Spleen (tissue), 11 donors: ENCODE measurements at regions not wholly inside any gene's neighbourhood (a gene's known extent, or its start where the extent isn't known, plus 50 kb on each side); places are given as distances from the start of the nearest gene placed in this dataset.

Experiments
- DNase-seq: peaks from one replicate; pipeline ENCODE4 v3.0.0-alpha.2; 2020
- H3K27ac ChIP-seq, 8 donors: fragments of 200-600 bp; sonication (generic) in 7 of 8; 1 replicate in 4 of 8; 2 replicates in 4 of 8; pipeline versions ENCODE4 v1.5.0 to v1.8.0; 2016 to 2021; ENCODE audit warnings: inconsistent platforms in 4 of 8, mild to moderate bottlenecking in 4 of 8, moderate library complexity in 1 of 8
- H3K27me3 ChIP-seq, 7 donors: fragments of 200-600 bp; sonication (generic) in 6 of 7; replicated peaks in 1 of 7; 1 replicate in 4 of 7; 2 replicates in 3 of 7; pipeline versions ENCODE4 v1.5.0 to v1.8.0; 2016 to 2021; ENCODE audit warnings: inconsistent platforms in 3 of 7, mild to moderate bottlenecking in 1 of 7
- H3K36me3 ChIP-seq, 6 donors: fragments of 200-600 bp; sonication (generic) in 5 of 6; 1 replicate in 4 of 6; 2 replicates in 2 of 6; pipeline versions ENCODE4 v1.5.0 to v1.8.0; 2016 to 2021; ENCODE audit warnings: inconsistent platforms in 2 of 6
- H3K4me1 ChIP-seq, 6 donors: fragments of 200-600 bp; sonication (generic) in 5 of 6; 1 replicate in 3 of 6; 2 replicates in 3 of 6; pipeline versions ENCODE4 v1.5.0 to v1.8.0; 2016 to 2021; ENCODE audit warnings: inconsistent platforms in 3 of 6
- H3K4me3 ChIP-seq, 8 donors: fragments of 200-600 bp; sonication (generic) in 7 of 8; 1 replicate in 4 of 8; 2 replicates in 4 of 8; pipeline versions ENCODE4 v1.5.0 to v1.8.0; 2016 to 2021; ENCODE audit warnings: inconsistent platforms in 4 of 8, mild to moderate bottlenecking in 4 of 8, moderate library complexity in 2 of 8
- H3K9me3 ChIP-seq, 8 donors: fragments of 200-600 bp; sonication (generic) in 7 of 8; 1 replicate in 4 of 8; 2 replicates in 4 of 8; pipeline versions ENCODE4 v1.5.0 to v1.8.0; 2016 to 2021; ENCODE audit warnings: inconsistent platforms in 4 of 8
- POLR2A ChIP-seq, 3 donors: fragments of 450-650 bp; IDR thresholded peaks; one replicate each; pipeline ENCODE4 v1.5.1; 2017; ENCODE audit warnings: antibody characterized with exemption in 3 of 3, mild to moderate bottlenecking in 1 of 3
- POLR2AphosphoS5 ChIP-seq, 3 donors: sonication (generic); formaldehyde crosslinking; IDR thresholded peaks; one replicate each; pipeline ENCODE4 v1.5.1; 2017; ENCODE audit warnings: antibody characterized with exemption in 3 of 3
- WGBS, 5 donors: extraction: QIAGEN DNeasy Blood & Tissue Kit in 3 of 5; methylation state at CpG; one replicate each; pipeline versions ENCODE4 v1.1.5 to v1.1.7; 2013 to 2018; 5-methylcytosine and 5-hydroxymethylcytosine counted together
- intact Hi-C: fragments of 100-400 bp; cut with DNase I; formaldehyde crosslinking; loops from one replicate; pipeline ENCODE4 v1.15.0; 2023; ENCODE audit warnings: low total_unique reads
- TF ChIP-seq, protein P1 (sequence below), 11 experiments: fragments of 200-600 bp in 7 of 11; fragments of 450-650 bp in 4 of 11; sonication (generic) in 4 of 11; IDR thresholded peaks in 8 of 11; conservative IDR thresholded peaks in 3 of 11; 1 replicate in 7 of 11; 2 replicates in 4 of 11; pipeline versions ENCODE4 v1.4.0 to v1.8.0; 2016 to 2021; ENCODE audit warnings: antibody characterized with exemption in 11 of 11, inconsistent platforms in 4 of 11, mild to moderate bottlenecking in 1 of 11
- donor health status: healthy with polysubstance abuse.
- donor health status: DM: no; HTN: no; CAD: no; lungs with moderate emphysema.
- donor health status: DM: no; HTN: no; CAD: no.
- donor health status: Bipolar disorder and iron deficiency.
- donor health status: healthy.
- donor health status: DM: no; HTN: no; CAD: no.
- donor health status: DM: yes; HTN: yes; CAD: no.

DNA sequence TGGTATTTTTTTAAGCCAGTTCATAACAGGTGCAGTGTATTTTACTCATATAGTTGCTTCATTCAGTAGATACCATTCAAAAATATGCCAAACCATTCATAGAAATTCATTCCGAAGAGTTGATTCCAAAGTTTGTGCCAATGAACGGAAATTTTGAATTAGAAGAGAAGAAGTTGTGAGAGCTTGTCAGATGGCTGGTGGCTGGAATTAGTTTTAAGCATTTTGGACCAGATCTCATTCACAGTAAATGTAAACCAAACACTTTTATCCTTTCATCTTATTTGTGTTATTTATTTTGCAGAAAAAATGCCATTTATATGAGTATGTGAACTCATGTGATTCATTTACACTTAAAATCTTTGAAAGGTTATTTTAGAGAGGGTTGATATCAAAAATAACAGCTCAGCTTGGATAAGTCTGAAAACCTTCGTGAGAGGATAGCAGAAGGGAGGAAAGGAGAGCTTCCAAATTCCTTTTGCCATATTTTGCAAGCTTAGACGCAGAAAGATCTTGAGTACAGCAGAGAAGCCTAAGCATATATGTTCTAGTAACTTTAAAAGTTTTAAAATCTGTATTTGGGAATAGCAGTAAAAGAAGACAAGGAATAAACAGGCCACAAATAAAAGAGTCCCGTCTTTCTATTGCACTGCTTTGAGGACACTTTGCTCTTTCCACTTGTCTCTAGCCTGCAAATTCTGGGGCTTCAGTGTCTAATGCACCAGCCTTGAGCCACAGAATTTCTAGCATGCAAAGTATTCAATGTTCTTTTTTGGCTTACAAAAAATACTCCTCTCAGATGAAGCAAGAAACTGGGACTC lies 253.6 kb upstream of the FLRT2 start:
- 75 to 94% (median 78%) methylated on average over 5 of the region's 5 CpGs for WGBS, 5 donors
- Histone ChIP-seq H3K36me3 (no peaks in the 10 kb centered on the region), H3K4me3 (no peak overlapping the region), H3K9me3 (no peaks in the 10 kb centered on the region), H3K27ac (no peak overlapping the region), H3K4me1 (no peaks in the 10 kb centered on the region), H3K27me3 (no peaks in the 10 kb centered on the region)
- TF ChIP-seq POLR2A (IDR thresholded peaks at IDR 0.05): no peak
- TF ChIP-seq, protein P1, sequence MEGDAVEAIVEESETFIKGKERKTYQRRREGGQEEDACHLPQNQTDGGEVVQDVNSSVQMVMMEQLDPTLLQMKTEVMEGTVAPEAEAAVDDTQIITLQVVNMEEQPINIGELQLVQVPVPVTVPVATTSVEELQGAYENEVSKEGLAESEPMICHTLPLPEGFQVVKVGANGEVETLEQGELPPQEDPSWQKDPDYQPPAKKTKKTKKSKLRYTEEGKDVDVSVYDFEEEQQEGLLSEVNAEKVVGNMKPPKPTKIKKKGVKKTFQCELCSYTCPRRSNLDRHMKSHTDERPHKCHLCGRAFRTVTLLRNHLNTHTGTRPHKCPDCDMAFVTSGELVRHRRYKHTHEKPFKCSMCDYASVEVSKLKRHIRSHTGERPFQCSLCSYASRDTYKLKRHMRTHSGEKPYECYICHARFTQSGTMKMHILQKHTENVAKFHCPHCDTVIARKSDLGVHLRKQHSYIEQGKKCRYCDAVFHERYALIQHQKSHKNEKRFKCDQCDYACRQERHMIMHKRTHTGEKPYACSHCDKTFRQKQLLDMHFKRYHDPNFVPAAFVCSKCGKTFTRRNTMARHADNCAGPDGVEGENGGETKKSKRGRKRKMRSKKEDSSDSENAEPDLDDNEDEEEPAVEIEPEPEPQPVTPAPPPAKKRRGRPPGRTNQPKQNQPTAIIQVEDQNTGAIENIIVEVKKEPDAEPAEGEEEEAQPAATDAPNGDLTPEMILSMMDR (IDR thresholded peaks at IDR 0.05 in 8 of 11, conservative IDR thresholded peaks at IDR 0.05 in 3 of 11): no peak
- no peak for DNase-seq
- intact Hi-C loops: no loop called here

DNA sequence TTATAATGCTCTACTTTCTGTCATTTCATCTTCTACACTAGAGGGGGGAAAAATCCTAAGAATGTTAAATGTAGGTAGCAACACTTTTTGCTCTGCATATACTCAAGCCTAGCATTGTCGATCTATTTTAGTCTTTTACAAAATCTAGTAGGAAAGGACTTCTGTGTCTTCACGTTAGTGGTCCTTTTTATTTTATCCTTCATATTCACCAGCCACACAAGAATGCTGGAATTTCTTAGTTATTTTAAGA lies 253.0 kb upstream of the FLRT2 start:
- Histone ChIP-seq H3K4me3 (no peak overlapping the region), H3K9me3 (no peaks in the 10 kb centered on the region), H3K27ac (no peak overlapping the region), H3K27me3 (no peaks in the 10 kb centered on the region), H3K4me1 (no peaks in the 10 kb centered on the region), H3K36me3 (no peaks in the 10 kb centered on the region)
- intact Hi-C loops: no loop called here
- WGBS, 5 donors: 71 to 95% (median 87%) methylated on average over 2 of the region's 2 CpGs
- no peak for DNase-seq
- TF ChIP-seq, protein P1 (IDR thresholded peaks at IDR 0.05 in 8 of 11, conservative IDR thresholded peaks at IDR 0.05 in 3 of 11): no peak
- no peak for TF ChIP-seq POLR2A (IDR thresholded peaks at IDR 0.05)
- TF ChIP-seq POLR2AphosphoS5 (IDR thresholded peaks at IDR 0.05): no peak

DNA sequence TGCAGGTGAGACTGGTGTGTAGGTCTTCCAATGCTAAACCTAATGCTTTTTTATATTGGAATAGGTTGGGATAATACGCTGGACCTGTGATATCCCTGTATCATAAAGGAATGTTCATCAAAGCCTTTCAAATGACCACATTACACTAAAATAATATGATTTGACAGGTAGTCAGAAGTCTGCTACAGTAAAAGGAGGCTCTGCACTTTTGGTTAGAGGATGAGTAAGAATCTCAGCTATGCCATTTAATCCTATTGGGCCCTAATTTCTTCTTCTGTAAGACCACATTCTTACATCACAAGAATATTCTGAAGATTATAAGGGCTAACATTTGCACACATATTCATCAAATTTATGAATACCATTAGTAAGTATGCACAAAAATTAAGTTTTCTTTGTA lies 250.5 kb upstream of the FLRT2 start:
- no peaks in the 10 kb centered on the region for H3K36me3 ChIP-seq
- WGBS, 5 donors: 90 to 98% (median 95%) methylated on average over 1 of the region's 1 CpG
- TF ChIP-seq POLR2A (IDR thresholded peaks at IDR 0.05): no peak
- no peak for TF ChIP-seq POLR2AphosphoS5 (IDR thresholded peaks at IDR 0.05)
- TF ChIP-seq, protein P1 (IDR thresholded peaks at IDR 0.05 in 8 of 11, conservative IDR thresholded peaks at IDR 0.05 in 3 of 11): no peak
- H3K27me3 ChIP-seq: no peaks in the 10 kb centered on the region
- H3K27ac ChIP-seq: no peak overlapping the region
- DNase-seq: no peak
- H3K4me1 ChIP-seq: no peaks in the 10 kb centered on the region
- H3K4me3 ChIP-seq: no peak overlapping the region
- intact Hi-C loops: no loop called here
- no peaks in the 10 kb centered on the region for H3K9me3 ChIP-seq

DNA sequence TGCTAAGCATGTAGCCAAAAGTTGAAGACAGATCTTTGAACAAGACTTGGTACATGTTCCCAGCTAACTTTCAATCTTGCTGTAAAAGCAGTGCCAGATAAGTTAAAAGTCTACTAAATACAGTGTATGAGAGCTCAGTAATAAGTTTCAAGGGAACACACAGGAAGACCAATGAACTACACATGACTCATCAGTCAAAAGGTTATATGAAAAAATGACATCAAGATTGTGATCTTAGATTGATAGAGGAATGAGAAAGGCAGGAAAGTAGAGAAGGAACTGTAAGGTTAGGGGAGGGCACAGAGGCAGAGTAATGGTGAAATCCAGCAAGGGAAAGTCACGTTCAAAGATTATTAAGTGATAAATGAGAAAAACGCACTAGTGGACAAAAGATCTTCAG lies 249.9 kb upstream of the FLRT2 start:
- H3K4me1 ChIP-seq: no peaks in the 10 kb centered on the region
- H3K27ac ChIP-seq: no peak overlapping the region
- intact Hi-C loops: no loop called here
- no peak for TF ChIP-seq POLR2A (IDR thresholded peaks at IDR 0.05)
- TF ChIP-seq, protein P1 (IDR thresholded peaks at IDR 0.05 in 8 of 11, conservative IDR thresholded peaks at IDR 0.05 in 3 of 11): no peak
- TF ChIP-seq POLR2AphosphoS5 (IDR thresholded peaks at IDR 0.05): no peak
- no peaks in the 10 kb centered on the region for H3K36me3 ChIP-seq
- H3K9me3 ChIP-seq: no peaks in the 10 kb centered on the region
- no peak overlapping the region for H3K4me3 ChIP-seq
- DNase-seq: no peak
- WGBS, 5 donors: 64 to 83% (median 72%) methylated on average over 2 of the region's 2 CpGs
- H3K27me3 ChIP-seq: no peaks in the 10 kb centered on the region
